ENCODE measurements at regions not wholly inside any gene's neighbourhood (a gene's known extent, or its start where the extent isn't known, plus 50 kb on each side); places are given as distances from the start of the nearest gene placed in this dataset.
A peak's percentile ranks its signal among the peaks of the same experiment; 100 is the strongest.

- no peak overlapping the region for H3K27ac ChIP-seq
Observed at GRCh38 chr12:126869644-126870043, 1397.3 kb upstream of the TMEM132C start.

GRCh38 chr12:126873701-126874100, 1393.3 kb upstream of the TMEM132C start:
- DNase-seq (ENCODE audit: low read depth, low spot score) = no peak

More at GRCh38 chr12:126869644-126870043, 1397.3 kb upstream of the TMEM132C start:
- DNase-seq (ENCODE audit: low read depth, low spot score) = no peak

GRCh38 chr12:126874427-126875026, 1392.4 kb upstream of the TMEM132C start:
- DNase-seq (ENCODE audit: low read depth, low spot score) = no peak
- no peak overlapping the region for H3K27ac ChIP-seq

More at GRCh38 chr12:126873701-126874100, 1393.3 kb upstream of the TMEM132C start:
- H3K27ac ChIP-seq = no peak overlapping the region

- DNase-seq (ENCODE audit: low read depth, low spot score) = no peak
- H3K27ac ChIP-seq = no peak overlapping the region
Observed at GRCh38 chr12:126879842-126880241, 1387.1 kb upstream of the TMEM132C start.

GRCh38 chr12:126883697-126884096, 1383.3 kb upstream of the TMEM132C start:
- no peak overlapping the region for H3K27ac ChIP-seq
- DNase-seq (ENCODE audit: low read depth, low spot score) = no peak

- no peak for DNase-seq (ENCODE audit: low read depth, low spot score)
- no peak overlapping the region for H3K27ac ChIP-seq
Observed at GRCh38 chr12:126889501-126889900, 1377.5 kb upstream of the TMEM132C start.

GRCh38 chr12:126890097-126890496, 1376.9 kb upstream of the TMEM132C start:
- DNase-seq (ENCODE audit: low read depth, low spot score) = no peak

GRCh38 chr12:126891789-126892188, 1375.2 kb upstream of the TMEM132C start:
- H3K27ac ChIP-seq = no peak overlapping the region
- DNase-seq (ENCODE audit: low read depth, low spot score) = no peak

More at GRCh38 chr12:126890097-126890496, 1376.9 kb upstream of the TMEM132C start:
- no peak overlapping the region for H3K27ac ChIP-seq

- DNase-seq (ENCODE audit: low read depth, low spot score) = no peak
- H3K27ac ChIP-seq = peak overlapping the region; percentile 28
Observed at GRCh38 chr12:126895951-126896913, 1370.7 kb upstream of the TMEM132C start.

GRCh38 chr12:126897102-126897501, 1369.9 kb upstream of the TMEM132C start:
- DNase-seq (ENCODE audit: low read depth, low spot score) = no peak
- no peak overlapping the region for H3K27ac ChIP-seq

- H3K27ac ChIP-seq = no peak overlapping the region
- DNase-seq (ENCODE audit: low read depth, low spot score) = no peak
Observed at GRCh38 chr12:126897778-126898177, 1369.2 kb upstream of the TMEM132C start.

- no peak overlapping the region for H3K27ac ChIP-seq
- DNase-seq (ENCODE audit: low read depth, low spot score) = no peak
Observed at GRCh38 chr12:126898562-126898961, 1368.4 kb upstream of the TMEM132C start.

- no peak overlapping the region for H3K27ac ChIP-seq
- no peak for DNase-seq (ENCODE audit: low read depth, low spot score)
Observed at GRCh38 chr12:126899926-126900792, 1366.8 kb upstream of the TMEM132C start.

- H3K27ac ChIP-seq = no peak overlapping the region
- no peak for DNase-seq (ENCODE audit: low read depth, low spot score)
Observed at GRCh38 chr12:126903027-126903876, 1363.7 kb upstream of the TMEM132C start.

GRCh38 chr12:126905752-126906151, 1361.2 kb upstream of the TMEM132C start:
- DNase-seq (ENCODE audit: low read depth, low spot score) = no peak
- no peak overlapping the region for H3K27ac ChIP-seq

- H3K27ac ChIP-seq = no peak overlapping the region
- DNase-seq (ENCODE audit: low read depth, low spot score) = no peak
Observed at GRCh38 chr12:126907900-126908764, 1358.8 kb upstream of the TMEM132C start.

- DNase-seq (ENCODE audit: low read depth, low spot score) = no peak
- H3K27ac ChIP-seq = no peak overlapping the region
Observed at GRCh38 chr12:126908765-126909142, 1358.2 kb upstream of the TMEM132C start.

- H3K27ac ChIP-seq = no peak overlapping the region
- no peak for DNase-seq (ENCODE audit: low read depth, low spot score)
Observed at GRCh38 chr12:126910570-126910969, 1356.4 kb upstream of the TMEM132C start.

GRCh38 chr12:126912111-126912510, 1354.9 kb upstream of the TMEM132C start:
- no peak for DNase-seq (ENCODE audit: low read depth, low spot score)
- H3K27ac ChIP-seq = no peak overlapping the region
